22Rv1 (cell line): ENCODE measurements at regions not wholly inside any gene's neighbourhood (a gene's known extent, or its start where the extent isn't known, plus 50 kb on each side); places are given as distances from the start of the nearest gene placed in this dataset.

Experiments
- ZFX ChIP-seq: fragments of 450-650 bp; IDR thresholded peaks from 2 replicates; pipeline ENCODE4 v1.6.1; 2017; ENCODE audit warnings: antibody characterized with exemption, borderline replicate concordance
- TF ChIP-seq, protein P1 (sequence below): fragments of 450-650 bp; IDR thresholded peaks from 2 replicates; pipeline ENCODE4 v1.5.1; 2017; ENCODE audit warnings: mild to moderate bottlenecking

DNA sequence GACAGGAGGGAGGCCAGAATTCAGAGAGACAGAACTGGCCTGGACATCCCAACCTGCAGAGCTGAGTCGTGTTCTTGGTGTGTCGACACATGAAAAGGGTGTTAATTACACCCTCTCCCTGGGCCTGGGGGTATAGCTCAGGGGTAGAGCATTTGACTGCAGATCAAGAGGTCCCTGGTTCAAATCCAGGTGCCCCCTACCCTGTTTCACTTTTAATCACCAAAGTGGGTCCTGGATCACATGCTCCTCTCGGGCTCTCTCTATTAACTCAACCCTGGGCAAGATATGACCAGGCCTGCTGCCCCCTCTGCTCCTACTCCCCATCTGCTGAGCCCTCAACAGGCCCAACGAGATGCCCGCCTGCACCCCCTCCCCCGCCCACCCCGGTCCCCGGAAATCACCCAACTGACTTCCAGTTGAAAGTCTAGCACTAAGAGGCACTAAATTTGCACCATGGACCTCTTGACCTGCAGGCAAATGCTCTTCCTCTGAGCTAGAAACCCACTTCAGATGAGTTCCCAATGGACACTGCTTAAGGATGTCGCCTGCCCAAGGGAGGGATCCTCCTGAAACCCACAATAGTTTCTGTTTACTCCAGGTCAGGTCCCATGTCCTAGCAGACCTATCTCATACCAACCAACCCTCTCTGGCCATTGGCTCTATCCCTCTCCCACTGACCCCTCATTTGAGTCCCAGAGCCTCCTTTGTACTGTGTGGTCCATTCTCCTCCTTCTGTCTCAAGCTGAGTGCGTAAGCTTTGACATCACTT lies 137.6 kb downstream of the ZNF467 start:
- TF ChIP-seq, protein P1, sequence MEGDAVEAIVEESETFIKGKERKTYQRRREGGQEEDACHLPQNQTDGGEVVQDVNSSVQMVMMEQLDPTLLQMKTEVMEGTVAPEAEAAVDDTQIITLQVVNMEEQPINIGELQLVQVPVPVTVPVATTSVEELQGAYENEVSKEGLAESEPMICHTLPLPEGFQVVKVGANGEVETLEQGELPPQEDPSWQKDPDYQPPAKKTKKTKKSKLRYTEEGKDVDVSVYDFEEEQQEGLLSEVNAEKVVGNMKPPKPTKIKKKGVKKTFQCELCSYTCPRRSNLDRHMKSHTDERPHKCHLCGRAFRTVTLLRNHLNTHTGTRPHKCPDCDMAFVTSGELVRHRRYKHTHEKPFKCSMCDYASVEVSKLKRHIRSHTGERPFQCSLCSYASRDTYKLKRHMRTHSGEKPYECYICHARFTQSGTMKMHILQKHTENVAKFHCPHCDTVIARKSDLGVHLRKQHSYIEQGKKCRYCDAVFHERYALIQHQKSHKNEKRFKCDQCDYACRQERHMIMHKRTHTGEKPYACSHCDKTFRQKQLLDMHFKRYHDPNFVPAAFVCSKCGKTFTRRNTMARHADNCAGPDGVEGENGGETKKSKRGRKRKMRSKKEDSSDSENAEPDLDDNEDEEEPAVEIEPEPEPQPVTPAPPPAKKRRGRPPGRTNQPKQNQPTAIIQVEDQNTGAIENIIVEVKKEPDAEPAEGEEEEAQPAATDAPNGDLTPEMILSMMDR: no peak
- no peak for TF ChIP-seq ZFX
